ENCODE measurements at regions not wholly inside any gene's neighbourhood (a gene's known extent, or its start where the extent isn't known, plus 50 kb on each side); places are given as distances from the start of the nearest gene placed in this dataset.
"Not testable (repeated sequence)": the region's sequence is repeated elsewhere in the genome, so short reads cannot be mapped to it uniquely, and the experiment has no call there.

DNA sequence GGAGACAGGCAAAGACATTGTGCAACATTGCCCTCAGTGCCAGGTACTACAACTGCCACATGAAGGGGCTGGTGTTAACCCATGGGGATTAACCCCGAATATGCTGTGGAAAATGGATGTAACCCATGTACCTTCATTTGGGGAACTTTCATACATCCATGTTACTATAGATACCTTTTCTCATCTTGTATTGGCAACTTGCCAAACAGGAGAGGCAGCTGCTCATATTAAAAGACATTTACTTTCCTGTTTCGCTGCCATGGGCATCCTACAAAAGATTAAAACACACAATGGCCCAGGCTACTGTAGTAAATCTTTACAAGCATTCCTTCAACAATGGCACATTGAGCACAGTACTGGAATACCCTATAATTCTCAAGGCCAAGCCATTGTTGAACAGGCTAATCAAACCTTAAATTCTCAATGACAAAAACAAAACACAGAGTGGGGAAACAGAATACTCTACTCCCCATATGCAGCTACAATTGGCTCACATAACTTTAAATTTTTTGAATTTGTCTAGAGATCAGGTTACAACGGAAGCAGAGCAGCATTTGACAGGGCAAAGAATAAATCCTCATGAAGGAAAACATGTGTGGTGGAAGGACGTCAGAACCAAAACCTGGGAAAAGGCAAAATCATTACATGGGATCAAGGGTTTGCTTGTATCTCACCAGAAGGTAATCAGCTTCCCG, 1723.5 kb upstream of the LRRTM1 start:
- no peaks in the 10 kb centered on the region for H3K27me3 ChIP-seq
- no peak overlapping the region for H3K4me3 ChIP-seq
- no peak for DNase-seq
- no peaks in the 10 kb centered on the region for H3K4me1 ChIP-seq
- WGBS, 2 donors: 56 to 66% methylated on average over 5 of the region's 5 CpGs
- H3K9me3 ChIP-seq: no peaks in the 10 kb centered on the region
- TF ChIP-seq, protein P1, sequence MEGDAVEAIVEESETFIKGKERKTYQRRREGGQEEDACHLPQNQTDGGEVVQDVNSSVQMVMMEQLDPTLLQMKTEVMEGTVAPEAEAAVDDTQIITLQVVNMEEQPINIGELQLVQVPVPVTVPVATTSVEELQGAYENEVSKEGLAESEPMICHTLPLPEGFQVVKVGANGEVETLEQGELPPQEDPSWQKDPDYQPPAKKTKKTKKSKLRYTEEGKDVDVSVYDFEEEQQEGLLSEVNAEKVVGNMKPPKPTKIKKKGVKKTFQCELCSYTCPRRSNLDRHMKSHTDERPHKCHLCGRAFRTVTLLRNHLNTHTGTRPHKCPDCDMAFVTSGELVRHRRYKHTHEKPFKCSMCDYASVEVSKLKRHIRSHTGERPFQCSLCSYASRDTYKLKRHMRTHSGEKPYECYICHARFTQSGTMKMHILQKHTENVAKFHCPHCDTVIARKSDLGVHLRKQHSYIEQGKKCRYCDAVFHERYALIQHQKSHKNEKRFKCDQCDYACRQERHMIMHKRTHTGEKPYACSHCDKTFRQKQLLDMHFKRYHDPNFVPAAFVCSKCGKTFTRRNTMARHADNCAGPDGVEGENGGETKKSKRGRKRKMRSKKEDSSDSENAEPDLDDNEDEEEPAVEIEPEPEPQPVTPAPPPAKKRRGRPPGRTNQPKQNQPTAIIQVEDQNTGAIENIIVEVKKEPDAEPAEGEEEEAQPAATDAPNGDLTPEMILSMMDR (IDR thresholded peaks at IDR 0.05): no peak
- no peak for TF ChIP-seq POLR2A (IDR thresholded peaks at IDR 0.05)
- no peaks in the 10 kb centered on the region for H3K36me3 ChIP-seq (ENCODE audit: low read depth, missing control alignments)
- no peak overlapping the region for H3K27ac ChIP-seq
- intact Hi-C loops (cut with DNase I; ENCODE audit: low total_unique reads): no loop called here

DNA sequence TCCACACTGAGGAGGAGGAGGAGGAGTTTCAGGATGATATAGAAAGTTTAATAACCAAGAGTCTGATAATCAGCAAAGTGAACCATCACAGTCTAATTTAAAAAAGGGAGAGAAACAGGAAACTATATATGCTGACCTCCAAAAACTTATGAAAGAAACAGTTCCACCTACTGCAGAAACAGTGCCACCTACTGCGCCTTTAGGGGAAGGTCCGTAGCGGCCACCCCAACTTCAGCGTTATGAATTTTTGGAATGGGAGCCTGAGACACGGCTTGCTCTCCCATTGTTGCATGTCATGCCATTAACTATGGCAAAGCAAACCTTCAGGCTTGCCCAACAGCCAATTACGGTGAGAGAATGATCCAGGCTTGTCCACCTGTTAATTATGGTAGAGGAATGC, 1719.2 kb upstream of the LRRTM1 start:
- 34 to 48% methylated on average over 6 of the region's 6 CpGs for WGBS, 2 donors
- no peak overlapping the region for H3K27ac ChIP-seq
- H3K36me3 ChIP-seq (ENCODE audit: low read depth, missing control alignments): no peaks in the 10 kb centered on the region
- no peak overlapping the region for H3K4me3 ChIP-seq
- H3K27me3 ChIP-seq: no peaks in the 10 kb centered on the region
- TF ChIP-seq, protein P1 (IDR thresholded peaks at IDR 0.05): no peak
- no peak for TF ChIP-seq POLR2A (IDR thresholded peaks at IDR 0.05)
- no peaks in the 10 kb centered on the region for H3K9me3 ChIP-seq
- intact Hi-C loops (cut with DNase I; ENCODE audit: low total_unique reads): no loop called here
- H3K4me1 ChIP-seq: no peaks in the 10 kb centered on the region
- no peak for DNase-seq

DNA sequence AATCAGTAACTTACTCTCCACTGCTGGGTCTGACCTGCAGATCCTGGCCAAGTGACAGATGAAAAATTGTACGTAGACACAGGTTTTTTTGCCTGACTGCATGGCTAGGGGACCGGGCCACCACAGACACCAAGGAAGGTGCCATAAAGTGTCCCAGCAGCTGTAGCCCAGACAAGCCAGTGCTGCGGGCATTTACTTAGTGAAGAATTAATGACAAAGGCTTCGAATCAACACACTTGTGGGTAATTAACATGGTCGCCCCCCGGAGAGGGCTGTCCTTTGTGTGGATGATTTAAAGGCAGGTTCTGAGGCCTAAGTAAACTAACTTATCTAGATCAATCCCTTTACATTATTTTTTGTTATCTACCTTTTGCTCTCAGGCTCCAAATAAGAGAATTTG, 1709.1 kb upstream of the LRRTM1 start:
- no peaks in the 10 kb centered on the region for H3K36me3 ChIP-seq (ENCODE audit: low read depth, missing control alignments)
- no peak overlapping the region for H3K27ac ChIP-seq
- no peaks in the 10 kb centered on the region for H3K4me1 ChIP-seq
- WGBS, 2 donors: 40 to 48% methylated on average over 6 of the region's 6 CpGs
- H3K27me3 ChIP-seq: no peaks in the 10 kb centered on the region
- no peak overlapping the region for H3K4me3 ChIP-seq
- intact Hi-C loops (cut with DNase I; ENCODE audit: low total_unique reads): no loop called here
- DNase-seq: no peak
- TF ChIP-seq, protein P1 (IDR thresholded peaks at IDR 0.05): no peak
- no peak for TF ChIP-seq POLR2A (IDR thresholded peaks at IDR 0.05)
- H3K9me3 ChIP-seq: no peaks in the 10 kb centered on the region

DNA sequence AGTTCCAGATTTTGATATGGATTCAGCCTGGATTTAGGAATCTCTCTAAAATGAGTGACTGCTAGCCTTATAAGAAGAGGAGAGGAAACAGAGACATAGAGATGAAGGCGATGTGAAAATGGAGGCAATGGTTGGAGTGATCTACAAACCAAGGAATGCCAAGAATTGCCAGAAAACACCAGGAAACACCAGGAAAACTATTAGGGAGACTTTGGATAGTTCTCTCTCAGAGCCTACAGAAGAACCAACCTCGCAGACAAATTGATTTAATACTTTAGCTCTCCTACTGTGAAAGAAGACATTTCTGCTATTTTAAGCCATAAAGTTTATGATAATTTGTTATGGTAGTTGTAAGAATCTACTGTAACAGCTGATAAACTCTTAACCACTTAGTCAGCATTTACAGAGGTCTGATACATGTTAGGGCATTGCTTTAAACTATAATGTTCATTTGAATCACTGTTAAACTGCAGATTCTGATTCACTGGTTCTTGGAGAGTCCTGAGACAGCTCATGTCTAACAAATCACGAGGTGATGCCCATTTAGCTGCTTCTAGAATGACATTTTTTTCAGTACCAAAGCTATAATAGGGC, 1702.6 kb upstream of the LRRTM1 start:
- no peaks in the 10 kb centered on the region for H3K4me1 ChIP-seq
- H3K36me3 ChIP-seq (ENCODE audit: low read depth, missing control alignments): no peaks in the 10 kb centered on the region
- intact Hi-C loops (cut with DNase I; ENCODE audit: low total_unique reads): no loop called here
- H3K9me3 ChIP-seq: no peaks in the 10 kb centered on the region
- 71 to 74% methylated on average over 3 of the region's 3 CpGs for WGBS, 2 donors
- no peak overlapping the region for H3K27ac ChIP-seq
- DNase-seq: no peak
- H3K27me3 ChIP-seq: no peaks in the 10 kb centered on the region
- no peak overlapping the region for H3K4me3 ChIP-seq
- TF ChIP-seq, protein P1 (IDR thresholded peaks at IDR 0.05): no peak
- TF ChIP-seq POLR2A (IDR thresholded peaks at IDR 0.05): no peak

DNA sequence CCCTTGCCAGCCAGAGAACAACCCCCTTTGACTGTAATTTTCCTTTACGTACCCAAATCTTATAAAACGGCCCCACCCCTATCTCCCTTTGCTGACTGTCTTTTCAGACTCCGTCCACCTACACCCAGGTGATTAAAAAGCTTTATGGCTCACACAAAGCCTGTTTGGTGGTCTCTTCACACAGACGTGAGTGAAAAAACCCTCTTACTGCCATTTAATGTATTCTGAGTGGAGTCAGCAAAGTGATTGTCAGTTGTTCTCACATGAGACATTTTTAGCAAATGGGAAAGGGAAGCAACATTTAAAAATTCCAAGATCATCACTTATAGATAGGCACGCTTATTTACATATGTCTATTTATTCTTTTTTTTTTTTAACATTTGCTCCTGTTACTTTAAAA, 1701.3 kb upstream of the LRRTM1 start:
- H3K9me3 ChIP-seq; DNase-seq; H3K4me1 ChIP-seq; intact Hi-C loops (cut with DNase I; ENCODE audit: low total_unique reads); H3K27ac ChIP-seq; H3K36me3 ChIP-seq (ENCODE audit: low read depth, missing control alignments); H3K27me3 ChIP-seq; H3K4me3 ChIP-seq: not testable (repeated sequence)
- 77 to 86% methylated on average over 5 of the region's 5 CpGs for WGBS, 2 donors

Data from testis (tissue), 2 donors.